ENCODE measurements at regions not wholly inside any gene's neighbourhood (a gene's known extent, or its start where the extent isn't known, plus 50 kb on each side); places are given as distances from the start of the nearest gene placed in this dataset.
A peak's percentile ranks its signal among the peaks of the same experiment; 100 is the strongest.
"Not testable (repeated sequence)": the region's sequence is repeated elsewhere in the genome, so short reads cannot be mapped to it uniquely, and the experiment has no call there.

GRCh38 chr4:11119474-11119873, 309.2 kb downstream of the HS3ST1 start:
- DNase-seq = no peak

- no peak for DNase-seq
These were observed 310.2 kb downstream of the HS3ST1 start for GRCh38 chr4:11118513-11118912.

GRCh38 chr4:11116940-11117339, 311.8 kb downstream of the HS3ST1 start:
- no peak for DNase-seq

GRCh38 chr4:11111876-11112275, 316.8 kb downstream of the HS3ST1 start:
- DNase-seq = no peak

- DNase-seq = no peak
These were observed 317.3 kb downstream of the HS3ST1 start for GRCh38 chr4:11111370-11111769.

- DNase-seq = peak; percentile 27
These were observed 321.9 kb downstream of the HS3ST1 start for GRCh38 chr4:11106759-11107158.

GRCh38 chr4:11106190-11106589, 322.5 kb downstream of the HS3ST1 start:
- peak; percentile 26 for DNase-seq

GRCh38 chr4:11105715-11106114, 323.0 kb downstream of the HS3ST1 start:
- DNase-seq = no peak

- DNase-seq = no peak
These were observed 330.2 kb downstream of the HS3ST1 start for GRCh38 chr4:11098461-11098860.

GRCh38 chr4:11097725-11098124, 331.0 kb downstream of the HS3ST1 start:
- DNase-seq = no peak

- DNase-seq = no peak
These were observed 347.7 kb downstream of the HS3ST1 start for GRCh38 chr4:11081006-11081405.

- peak; percentile 84 for DNase-seq
These were observed 349.5 kb downstream of the HS3ST1 start for GRCh38 chr4:11079171-11079570.

- no peak for DNase-seq
These were observed 354.0 kb downstream of the HS3ST1 start for GRCh38 chr4:11074581-11075241.

- peak; percentile 94 for DNase-seq
These were observed 355.1 kb downstream of the HS3ST1 start for GRCh38 chr4:11073621-11074051.

- DNase-seq = no peak
These were observed 355.7 kb downstream of the HS3ST1 start for GRCh38 chr4:11072999-11073398.

GRCh38 chr4:11072463-11072862, 356.2 kb downstream of the HS3ST1 start:
- no peak for DNase-seq

GRCh38 chr4:11070813-11071212, 357.9 kb downstream of the HS3ST1 start:
- no peak for DNase-seq

GRCh38 chr4:11069581-11070211, 359.0 kb downstream of the HS3ST1 start:
- no peak for DNase-seq

- peak; percentile 27 for DNase-seq
These were observed 359.6 kb downstream of the HS3ST1 start for GRCh38 chr4:11069083-11069482.

- DNase-seq = not testable (repeated sequence)
These were observed 362.1 kb downstream of the HS3ST1 start for GRCh38 chr4:11066584-11066983.

- DNase-seq = not testable (repeated sequence)
These were observed 368.1 kb downstream of the HS3ST1 start for GRCh38 chr4:11060637-11061036.

GRCh38 chr4:11054937-11055336, 370.4 kb upstream of the CLNK start:
- not testable (repeated sequence) for DNase-seq

GRCh38 chr4:11053601-11054220, 369.1 kb upstream of the CLNK start:
- DNase-seq = peak; percentile 55

- no peak for DNase-seq
These were observed 366.6 kb upstream of the CLNK start for GRCh38 chr4:11051181-11051580.

Data from fibroblast of skin of scalp (primary cell).